ENCODE measurements at regions not wholly inside any gene's neighbourhood (a gene's known extent, or its start where the extent isn't known, plus 50 kb on each side); places are given as distances from the start of the nearest gene placed in this dataset.

DNA sequence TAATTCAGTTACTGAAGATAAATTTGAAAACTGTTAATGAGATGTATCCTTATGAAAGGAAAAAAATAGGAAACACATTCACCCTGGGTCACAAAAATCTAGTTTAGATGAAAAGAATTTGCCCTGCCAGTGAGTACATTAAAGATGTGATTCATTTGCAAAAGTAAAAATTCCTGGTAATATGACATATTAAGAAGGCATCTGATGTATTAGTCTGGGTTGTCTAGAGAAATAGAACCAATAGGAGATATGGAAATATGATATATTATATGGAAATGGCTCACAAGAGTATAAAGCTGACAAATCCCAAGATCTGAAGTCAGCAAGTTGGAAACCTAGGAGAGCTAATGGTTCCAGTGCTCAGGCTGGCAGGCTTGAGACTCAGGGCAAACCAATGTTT is 153.8 kb downstream of the MRPL39 start:
- FAIRE-seq (no peak), DNase-seq (ENCODE audit: low read depth, low spot score) (no peak)
- dilution Hi-C loops (cut with MboI; ENCODE audit: extremely low pct_ligation_motif_present, low sequenced_read_pairs) (no loop called here), intact Hi-C loops (cut with micrococcal nuclease) (no loop called here)
- Histone ChIP-seq H3K4me2 (ENCODE audit: insufficient read depth, low read length) (no peak overlapping the region), H3K27me3 (ENCODE audit: control insufficient read depth in 2 of 2, insufficient read depth in 2 of 2, low read length in 2 of 2) (no peaks in the 10 kb centered on the region), H3K9ac (replicated peaks; ENCODE audit: extremely low read depth, insufficient read depth, low read length) (no peak overlapping the region), H3K4me3 (replicated peaks in 1 of 3; ENCODE audit: insufficient read depth in 1 of 3, low read depth in 1 of 3, low read length in 3 of 3) (no peak overlapping the region), H3K79me2 (ENCODE audit: control insufficient read depth, insufficient read depth, low read length) (no peaks in the 10 kb centered on the region), H3K9me1 (replicated peaks; ENCODE audit: control insufficient read depth, extremely low read depth, insufficient read depth, low read length) (no peaks in the 10 kb centered on the region), H3K36me3 (ENCODE audit: control insufficient read depth in 2 of 2, extremely low read depth in 1 of 2, insufficient read depth in 2 of 2, low read length in 2 of 2) (no peaks in the 10 kb centered on the region), H4K20me1 (replicated peaks; ENCODE audit: control insufficient read depth, extremely low read depth, insufficient read depth, low read length) (no peaks in the 10 kb centered on the region), H2AFZ (ENCODE audit: low read depth, low read length) (no peak overlapping the region), H3K4me1 (ENCODE audit: control insufficient read depth, extremely low read depth, insufficient read depth, low read length) (peaks cover 4% of the 10 kb centered on the region), H3K27ac (ENCODE audit: insufficient read depth, low read depth, low read length) (no peak overlapping the region), H3K9me3 (replicated peaks; ENCODE audit: control insufficient read depth, insufficient read depth, low read length) (no peaks in the 10 kb centered on the region)
- BruUV-seq (replicated peaks): no TSS peak
- TF ChIP-seq EZH2 (IDR thresholded peaks at IDR 0.05; ENCODE audit: borderline replicate concordance, low read depth, low read length, severe bottlenecking): no peak
- TF ChIP-seq POLR2AphosphoS5 (IDR thresholded peaks at IDR 0.05; ENCODE audit: insufficient read depth, low read depth, low read length): no peak
- TF ChIP-seq JUN (IDR thresholded peaks at IDR 0.05; ENCODE audit: borderline replicate concordance, insufficient read depth, insufficient read length, low read depth): no peak
- no peak for TF ChIP-seq FOS (IDR thresholded peaks at IDR 0.05; ENCODE audit: borderline replicate concordance, insufficient read depth, low read length)
- TF ChIP-seq GATA2 (IDR thresholded peaks at IDR 0.05; ENCODE audit: insufficient read depth, insufficient read length, low read depth, low read length): no peak
- TF ChIP-seq, protein P1, sequence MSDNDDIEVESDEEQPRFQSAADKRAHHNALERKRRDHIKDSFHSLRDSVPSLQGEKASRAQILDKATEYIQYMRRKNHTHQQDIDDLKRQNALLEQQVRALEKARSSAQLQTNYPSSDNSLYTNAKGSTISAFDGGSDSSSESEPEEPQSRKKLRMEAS (IDR thresholded peaks at IDR 0.05; ENCODE audit: insufficient read depth, insufficient read length): no peak
- no peak for TF ChIP-seq CTCF (IDR thresholded peaks at IDR 0.05; ENCODE audit: extremely low read depth in 1 of 2, insufficient read depth in 1 of 2, low read depth in 1 of 2, low read length in 2 of 2)
- TF ChIP-seq POLR2A (IDR thresholded peaks at IDR 0.05; ENCODE audit: low read depth, low read length): no peak
- no peak for TF ChIP-seq MYC (IDR thresholded peaks at IDR 0.05; ENCODE audit: low read depth, low read length)
- ChIA-PET POLR2A (no interaction called here), CTCF (no interaction called here)

Measured in endothelial cell of umbilical vein (primary cell).